Fibroblast of skin of right quadriceps (primary cell): ENCODE measurements at regions not wholly inside any gene's neighbourhood (a gene's known extent, or its start where the extent isn't known, plus 50 kb on each side); places are given as distances from the start of the nearest gene placed in this dataset.

Experiments
- DNase-seq: peaks from one replicate; pipeline ENCODE4 v3.0.0-alpha.2; 2013

- DNase-seq = no peak
Observed at GRCh38 chr22:44402196-44403111, 89.7 kb upstream of the SHISAL1 start.

GRCh38 chr22:44401783-44402110 lies 89.0 kb upstream of the SHISAL1 start:
- DNase-seq = no peak

- DNase-seq = no peak
Observed at GRCh38 chr22:44400763-44401060, 88.0 kb upstream of the SHISAL1 start.

DNA sequence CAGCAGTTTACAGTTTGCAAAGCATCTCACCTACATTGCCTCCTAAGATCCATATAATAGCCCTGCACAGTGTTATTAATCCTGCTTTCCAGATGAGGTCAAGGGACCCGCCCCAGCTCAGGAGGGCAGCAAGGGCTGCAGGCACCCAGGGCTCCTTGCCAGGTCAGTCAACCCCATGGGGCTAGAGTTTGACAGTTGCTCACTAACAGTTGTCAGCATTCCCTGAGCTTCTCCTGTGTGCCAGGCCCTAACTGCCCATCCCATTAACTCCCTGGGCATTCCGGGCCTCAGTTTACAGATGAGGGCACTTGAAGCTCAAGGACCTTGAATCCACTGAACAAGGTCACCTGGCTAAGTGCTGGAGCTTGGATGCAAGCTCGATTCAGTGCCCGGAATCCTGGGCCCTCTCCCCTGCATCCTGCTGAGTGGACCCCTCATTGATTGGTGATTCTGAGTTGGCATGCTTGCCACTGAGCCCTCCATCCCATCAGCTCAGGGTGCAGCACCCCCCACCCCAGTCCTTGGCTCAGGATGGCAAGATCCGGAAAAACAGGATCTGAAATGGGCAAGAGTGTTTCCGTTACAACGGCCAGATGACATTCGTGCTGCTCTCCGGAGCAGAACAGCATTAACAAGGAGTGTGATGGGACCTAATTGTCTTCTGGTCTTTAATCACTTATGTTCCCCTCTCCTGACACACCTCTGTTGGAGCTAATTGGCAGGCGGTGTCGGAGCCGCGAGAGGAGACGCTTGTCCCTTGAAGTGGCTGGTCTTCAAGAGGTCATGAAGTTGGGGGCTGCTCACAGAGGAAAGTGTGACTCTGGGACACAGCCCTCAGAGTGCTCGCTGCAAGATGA lies 87.4 kb upstream of the SHISAL1 start:
- no peak for DNase-seq

- DNase-seq = no peak
Observed at GRCh38 chr22:44398856-44399837, 86.4 kb upstream of the SHISAL1 start.

DNA sequence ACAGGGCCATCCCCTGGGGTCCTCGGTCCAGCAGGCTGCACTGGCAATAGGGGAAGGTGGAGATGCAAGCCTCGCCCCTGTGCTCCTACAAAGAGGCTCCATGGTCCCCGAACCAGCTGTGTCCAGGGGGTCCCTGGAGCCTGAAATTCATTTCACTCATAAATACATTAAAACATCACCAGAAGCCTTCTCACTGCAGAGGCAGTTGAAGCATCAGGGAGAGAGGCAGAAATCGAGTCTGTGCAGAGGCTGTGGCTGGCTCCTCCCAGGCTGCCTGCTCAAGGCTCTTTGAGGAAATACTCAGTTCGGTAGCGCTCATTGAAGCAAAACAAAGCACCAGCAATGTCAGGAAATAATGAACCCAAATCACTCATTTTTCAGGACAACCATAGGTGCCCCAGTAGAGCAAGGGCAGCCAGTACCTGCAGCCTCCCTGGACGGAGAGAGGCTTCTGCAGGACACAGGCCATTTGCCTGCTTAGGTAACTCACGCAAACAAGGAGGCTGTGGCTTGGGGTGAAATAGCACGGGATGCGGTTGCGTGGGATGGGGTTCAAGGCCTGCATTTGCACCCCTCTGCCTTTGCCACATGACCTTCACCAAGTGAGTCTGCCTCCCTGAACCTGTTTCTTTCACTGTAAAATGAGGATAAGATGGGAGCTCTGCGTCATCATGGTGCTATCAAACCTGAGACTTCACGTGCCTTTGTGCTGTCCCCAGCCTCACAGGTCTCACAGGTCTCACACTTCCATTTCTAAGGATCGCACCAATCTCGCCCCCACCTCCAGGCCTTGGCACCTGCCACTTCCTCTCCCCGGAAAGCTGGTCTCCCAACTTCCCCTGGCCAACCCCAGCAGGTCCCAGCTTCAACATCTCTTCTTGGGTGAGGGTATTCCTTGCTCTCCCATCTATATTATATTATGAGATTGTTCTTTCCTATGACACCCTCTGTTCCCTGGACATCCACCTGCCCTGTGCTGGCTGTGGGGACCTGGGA lies 84.3 kb upstream of the SHISAL1 start:
- DNase-seq = no peak

DNA sequence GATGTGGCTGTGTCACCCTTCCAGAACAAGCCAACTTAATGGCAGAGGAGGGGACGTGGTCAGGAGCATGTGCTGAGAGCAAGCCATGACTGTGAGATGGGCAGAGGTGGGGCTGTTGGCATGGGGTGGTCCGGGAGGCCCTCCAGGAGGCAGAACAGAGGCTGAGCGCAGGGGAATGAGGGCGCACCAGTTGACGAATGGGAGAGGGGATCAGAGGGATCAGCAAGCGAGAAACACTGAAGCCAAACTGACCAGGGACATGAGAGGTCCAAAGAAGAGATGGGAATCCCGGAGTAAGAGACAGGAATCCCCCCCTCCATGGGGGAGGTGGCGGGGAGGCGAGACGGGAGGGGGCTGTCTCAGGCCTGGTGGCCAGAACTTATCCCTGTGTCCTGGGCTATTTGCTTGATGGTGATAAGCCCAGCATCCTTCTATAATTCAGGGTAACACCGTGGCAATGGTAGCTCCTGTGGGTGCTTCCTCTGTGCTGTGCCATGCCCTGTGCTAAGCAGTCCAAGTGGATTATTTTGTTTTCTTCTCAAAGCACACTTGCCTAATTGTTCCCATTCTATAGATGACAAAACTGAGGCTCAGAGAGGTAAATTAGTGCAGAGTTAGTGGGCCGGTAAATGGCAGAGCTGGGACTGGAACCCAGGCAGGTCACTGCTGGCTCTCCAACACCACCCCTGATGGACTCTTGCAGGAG lies 83.4 kb upstream of the SHISAL1 start:
- DNase-seq = no peak

DNA sequence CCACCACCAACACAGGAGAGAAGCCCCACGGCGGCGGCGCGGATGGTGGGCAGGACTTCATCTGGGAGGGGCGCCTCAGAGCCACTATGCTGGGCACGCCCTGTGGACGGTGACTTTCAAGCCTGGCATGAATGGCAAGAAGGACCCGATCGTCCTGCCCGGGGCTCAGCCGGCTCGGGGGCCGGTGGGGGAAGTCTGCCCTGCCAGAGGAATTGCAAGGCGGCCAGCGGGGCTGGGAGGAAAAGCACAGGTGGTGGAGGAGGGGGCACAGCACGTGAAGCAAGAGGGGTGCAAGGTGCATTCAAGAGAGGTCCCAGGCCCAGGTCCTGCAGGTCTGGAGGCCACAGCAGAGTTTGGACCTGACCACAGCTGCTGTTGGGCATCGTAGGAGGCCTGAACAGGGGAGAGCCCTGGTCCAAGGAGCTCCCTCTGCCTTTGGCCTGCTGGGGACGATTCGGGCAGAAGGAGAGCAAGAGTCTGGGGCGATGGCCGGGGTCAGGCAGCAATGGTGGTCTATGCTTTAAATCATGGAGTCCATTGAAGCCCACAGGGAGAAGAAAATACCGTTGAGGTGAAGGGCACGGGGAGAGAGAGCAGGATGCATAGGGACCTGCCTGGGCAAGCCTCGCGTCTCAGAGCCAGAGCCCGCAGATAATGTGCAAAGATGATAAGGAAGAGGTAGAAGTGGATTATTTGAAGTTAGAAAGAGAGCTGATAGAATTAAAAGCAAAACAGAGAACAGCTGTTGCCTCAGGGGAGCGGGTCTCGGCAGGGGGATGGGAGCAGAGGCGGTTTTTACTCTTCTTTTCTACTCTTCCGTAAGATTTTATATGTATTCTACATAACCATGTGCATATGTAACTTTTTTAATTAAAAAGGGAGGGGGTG lies 82.6 kb upstream of the SHISAL1 start:
- no peak for DNase-seq

- DNase-seq = no peak
Observed at GRCh38 chr22:44394246-44395117, 81.7 kb upstream of the SHISAL1 start.

- DNase-seq = no peak
Observed at GRCh38 chr22:44393066-44393465, 80.3 kb upstream of the SHISAL1 start.

- DNase-seq = no peak
Observed at GRCh38 chr22:44392446-44392921, 79.7 kb upstream of the SHISAL1 start.

DNA sequence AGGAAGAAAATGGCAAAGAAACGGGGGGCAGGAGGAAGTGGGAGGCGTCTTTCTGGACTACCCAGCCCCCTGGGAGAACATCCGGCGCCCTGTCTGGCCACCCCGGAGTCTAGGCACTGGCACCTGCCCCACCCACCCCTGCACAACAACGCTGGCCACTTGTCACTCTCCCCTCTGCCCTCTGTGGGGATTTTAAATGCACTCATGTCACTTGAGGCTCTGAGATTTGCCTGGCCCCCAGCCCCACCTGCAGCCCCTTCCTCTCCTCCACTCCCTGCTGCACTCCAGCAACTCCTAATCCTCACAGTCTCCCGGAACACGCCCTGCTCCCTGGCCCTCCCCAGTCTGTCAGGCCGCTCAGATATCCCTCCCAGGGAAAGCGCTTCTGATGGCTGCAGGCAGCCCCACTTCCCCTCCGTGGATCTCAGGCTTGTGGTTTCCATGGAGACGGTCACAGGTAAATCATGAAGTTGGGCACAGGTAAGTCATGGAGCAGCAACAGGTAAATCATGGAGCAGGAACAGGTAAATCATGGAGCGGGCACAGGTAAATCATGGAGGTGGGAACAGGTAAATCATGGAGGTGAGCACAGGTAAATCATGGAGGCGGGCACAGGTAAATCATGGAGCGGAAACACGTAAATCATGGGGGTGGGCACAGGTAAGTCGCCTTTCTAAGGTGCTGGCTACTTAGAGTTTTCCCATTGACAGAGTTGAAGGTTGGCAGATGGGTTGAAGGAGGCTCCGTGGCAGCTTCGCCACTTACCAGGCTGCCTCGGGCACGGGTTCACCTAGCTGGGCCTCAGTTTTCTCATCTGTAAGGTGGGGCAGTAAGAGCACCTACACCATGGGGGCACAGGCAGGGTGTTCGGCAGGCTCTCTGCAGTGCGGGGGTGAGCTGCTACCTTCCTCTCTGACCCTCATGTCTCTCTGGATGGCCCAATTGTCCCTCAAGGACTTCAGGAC lies 79.0 kb upstream of the SHISAL1 start:
- no peak for DNase-seq

DNA sequence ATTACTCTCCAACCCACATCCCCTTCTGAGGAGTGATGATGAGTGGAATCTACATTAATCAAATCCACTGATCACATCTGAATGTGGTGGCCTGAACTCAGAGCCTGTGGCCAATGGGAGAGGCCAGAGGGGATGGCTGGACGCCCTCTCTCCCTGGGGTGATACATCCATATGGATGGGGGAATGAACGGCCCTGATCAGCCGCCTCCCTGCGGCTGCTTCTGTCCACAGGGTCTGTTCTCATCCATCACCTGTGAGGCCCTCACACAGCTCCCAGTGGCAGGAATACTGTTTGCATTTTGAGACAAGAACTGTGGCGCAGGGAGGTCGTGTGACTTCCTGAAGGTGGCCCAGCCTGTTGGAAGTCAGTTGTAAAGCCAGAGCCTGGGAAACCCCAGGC lies 78.3 kb upstream of the SHISAL1 start:
- DNase-seq = no peak

GRCh38 chr22:44390613-44390970 lies 77.8 kb upstream of the SHISAL1 start:
- DNase-seq = no peak

DNA sequence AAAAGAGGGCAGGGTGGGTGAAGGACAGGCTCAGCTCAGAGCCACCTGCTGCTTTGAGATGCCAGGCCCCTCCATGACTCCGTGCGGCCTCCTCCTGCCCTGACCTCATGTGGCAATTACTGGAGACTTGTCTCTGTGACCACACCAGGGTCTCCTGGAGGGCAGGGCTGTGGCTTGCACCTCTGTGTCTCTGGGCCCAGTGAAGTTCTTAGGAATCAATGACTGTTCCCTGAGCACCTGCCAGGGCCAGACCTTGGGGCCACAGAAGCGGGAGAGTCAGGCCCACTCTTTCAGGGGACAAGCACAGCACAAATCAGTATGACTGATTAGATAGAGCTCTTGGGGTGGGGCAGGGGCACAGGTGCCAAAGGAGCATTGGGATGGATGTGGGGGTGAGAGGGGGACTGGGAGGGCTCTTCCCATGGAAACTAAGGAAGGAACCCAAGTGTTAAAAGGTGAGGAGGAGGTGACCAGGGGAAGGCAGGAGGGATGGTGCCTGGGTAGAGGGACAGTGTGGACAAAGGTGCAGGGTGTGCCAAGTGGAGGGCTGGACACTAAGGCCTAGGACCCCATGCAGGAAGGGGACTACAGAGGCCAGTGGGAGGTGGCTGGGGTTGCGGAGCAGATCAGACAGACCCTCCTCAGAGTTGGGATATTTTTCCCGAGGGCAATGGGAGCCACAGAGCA lies 77.3 kb upstream of the SHISAL1 start:
- DNase-seq = no peak

DNA sequence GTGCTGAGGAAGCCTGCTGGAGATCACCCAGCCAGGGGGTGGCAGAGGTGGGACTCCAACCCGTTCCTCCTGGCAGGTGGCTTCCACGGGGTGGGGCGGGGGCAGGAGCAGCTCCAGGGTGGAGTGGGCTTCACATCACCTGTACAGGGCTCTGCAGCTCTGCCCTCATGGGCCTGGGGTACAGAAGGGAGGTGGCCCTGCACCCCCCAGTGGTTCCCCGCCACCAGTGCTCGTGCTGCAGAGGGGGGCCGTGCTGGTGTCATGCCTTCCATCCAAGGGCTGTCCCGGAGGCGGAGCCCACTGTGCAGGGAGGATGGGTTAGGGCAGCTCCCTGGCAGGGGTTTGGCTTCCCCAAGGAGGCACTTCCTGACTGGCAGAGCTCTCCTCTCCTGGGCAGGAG lies 76.4 kb upstream of the SHISAL1 start:
- no peak for DNase-seq

DNA sequence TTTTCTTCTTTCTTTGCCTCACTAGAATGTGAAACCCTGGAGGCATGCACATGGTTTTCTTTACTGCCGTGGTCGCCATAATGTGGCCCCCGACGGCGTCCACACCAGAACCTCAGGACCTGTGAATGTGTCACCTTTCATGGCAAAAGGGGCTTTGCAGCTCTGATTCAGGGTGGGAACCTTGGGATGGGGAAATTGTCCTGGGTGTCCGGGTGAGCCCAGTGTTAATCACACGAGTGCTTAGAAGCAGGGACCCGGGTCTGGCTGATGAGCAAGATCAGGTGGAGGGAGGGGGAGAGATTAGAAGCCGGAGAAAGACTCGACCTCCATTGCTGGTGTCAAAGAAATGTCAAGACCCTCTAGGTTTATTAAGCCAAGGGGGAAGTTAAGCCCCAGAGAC lies 74.7 kb upstream of the SHISAL1 start:
- no peak for DNase-seq
